ENCODE measurements at regions not wholly inside any gene's neighbourhood (a gene's known extent, or its start where the extent isn't known, plus 50 kb on each side); places are given as distances from the start of the nearest gene placed in this dataset.

DNA sequence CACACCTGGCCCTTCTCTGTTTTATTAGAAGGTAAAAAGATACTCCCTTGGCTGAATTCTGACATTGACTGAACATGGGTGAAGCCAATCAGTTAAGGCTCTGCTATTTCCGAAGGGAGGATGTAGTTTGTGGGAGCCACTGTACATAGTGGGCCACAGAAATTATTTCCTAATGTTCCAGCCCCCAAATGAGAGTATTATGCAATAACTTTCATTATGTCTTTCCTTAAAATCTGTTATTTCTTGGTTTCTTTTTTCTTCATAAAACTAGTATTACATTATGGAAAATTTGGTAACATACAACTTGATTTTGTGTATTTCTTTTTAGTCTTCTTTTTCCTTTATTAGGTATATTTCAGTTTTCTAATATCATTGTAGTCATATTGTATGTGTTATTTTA lies 51.9 kb upstream of the EP300 start:
- no peak overlapping the region for H2AFZ ChIP-seq (ENCODE audit: low read length)
- no peak overlapping the region for H3K27ac ChIP-seq (ENCODE audit: low read length)
- TF ChIP-seq EZH2 (optimal IDR thresholded peaks at IDR 0.05; ENCODE audit: low read depth, low read length) (no peak), EZH2phosphoT487 (IDR thresholded peaks at IDR 0.05; ENCODE audit: low read length) (no peak)
- TF ChIP-seq, protein P1, sequence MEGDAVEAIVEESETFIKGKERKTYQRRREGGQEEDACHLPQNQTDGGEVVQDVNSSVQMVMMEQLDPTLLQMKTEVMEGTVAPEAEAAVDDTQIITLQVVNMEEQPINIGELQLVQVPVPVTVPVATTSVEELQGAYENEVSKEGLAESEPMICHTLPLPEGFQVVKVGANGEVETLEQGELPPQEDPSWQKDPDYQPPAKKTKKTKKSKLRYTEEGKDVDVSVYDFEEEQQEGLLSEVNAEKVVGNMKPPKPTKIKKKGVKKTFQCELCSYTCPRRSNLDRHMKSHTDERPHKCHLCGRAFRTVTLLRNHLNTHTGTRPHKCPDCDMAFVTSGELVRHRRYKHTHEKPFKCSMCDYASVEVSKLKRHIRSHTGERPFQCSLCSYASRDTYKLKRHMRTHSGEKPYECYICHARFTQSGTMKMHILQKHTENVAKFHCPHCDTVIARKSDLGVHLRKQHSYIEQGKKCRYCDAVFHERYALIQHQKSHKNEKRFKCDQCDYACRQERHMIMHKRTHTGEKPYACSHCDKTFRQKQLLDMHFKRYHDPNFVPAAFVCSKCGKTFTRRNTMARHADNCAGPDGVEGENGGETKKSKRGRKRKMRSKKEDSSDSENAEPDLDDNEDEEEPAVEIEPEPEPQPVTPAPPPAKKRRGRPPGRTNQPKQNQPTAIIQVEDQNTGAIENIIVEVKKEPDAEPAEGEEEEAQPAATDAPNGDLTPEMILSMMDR (IDR thresholded peaks at IDR 0.05; ENCODE audit: low read length): no peak
- H3K4me1 ChIP-seq (ENCODE audit: low read length): no peaks in the 10 kb centered on the region
- H3K79me2 ChIP-seq (ENCODE audit: low read length): no peaks in the 10 kb centered on the region
- no peak overlapping the region for H3K9ac ChIP-seq (ENCODE audit: low read length)
- H3K4me2 ChIP-seq (ENCODE audit: low read depth, low read length): no peak overlapping the region
- H3K4me3 ChIP-seq (ENCODE audit: low read length): no peak overlapping the region
- H4K20me1 ChIP-seq (ENCODE audit: insufficient read depth, low read length): no peaks in the 10 kb centered on the region
- H3K9me2 ChIP-seq (replicated peaks; ENCODE audit: insufficient read depth, low read length): no peaks in the 10 kb centered on the region
- H3F3A ChIP-seq (ENCODE audit: insufficient read depth, low read length): no peaks in the 10 kb centered on the region
- no peaks in the 10 kb centered on the region for H3K9me3 ChIP-seq (replicated peaks; ENCODE audit: insufficient read depth, low read length)
- H3K36me3 ChIP-seq (replicated peaks; ENCODE audit: insufficient read depth, low read length): no peaks in the 10 kb centered on the region
- H3K27me3 ChIP-seq (replicated peaks; ENCODE audit: insufficient read depth, low read length): no peaks in the 10 kb centered on the region
- no peak for DNase-seq

DNA sequence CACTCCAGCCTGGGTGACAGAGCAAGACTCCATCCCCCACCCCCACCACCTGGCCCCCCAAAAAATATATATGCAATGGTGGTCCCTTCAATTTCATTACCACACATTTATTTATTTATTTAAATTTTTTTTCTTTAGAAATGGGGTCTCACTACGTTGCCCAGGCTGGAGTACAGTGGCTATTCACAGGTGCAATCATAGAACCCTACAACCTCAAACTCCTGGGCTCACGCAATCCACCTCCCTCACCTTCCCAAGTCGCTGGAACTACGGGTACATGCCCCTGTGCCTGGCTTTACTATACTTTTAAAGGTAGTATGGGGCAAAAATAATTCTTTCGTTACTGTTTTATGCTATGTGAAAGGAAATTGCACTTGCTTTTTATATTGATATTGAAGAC lies 50.9 kb upstream of the EP300 start:
- no peak overlapping the region for H3K4me3 ChIP-seq (ENCODE audit: low read length)
- H3K9me2 ChIP-seq (replicated peaks; ENCODE audit: insufficient read depth, low read length): no peaks in the 10 kb centered on the region
- DNase-seq: no peak
- H3K27ac ChIP-seq (ENCODE audit: low read length): no peak overlapping the region
- no peak overlapping the region for H3K4me2 ChIP-seq (ENCODE audit: low read depth, low read length)
- no peak overlapping the region for H2AFZ ChIP-seq (ENCODE audit: low read length)
- H3K9ac ChIP-seq (ENCODE audit: low read length): no peak overlapping the region
- H3F3A ChIP-seq (ENCODE audit: insufficient read depth, low read length): no peaks in the 10 kb centered on the region
- H3K27me3 ChIP-seq (replicated peaks; ENCODE audit: insufficient read depth, low read length): no peaks in the 10 kb centered on the region
- H3K79me2 ChIP-seq (ENCODE audit: low read length): no peaks in the 10 kb centered on the region
- H3K9me3 ChIP-seq (replicated peaks; ENCODE audit: insufficient read depth, low read length): no peaks in the 10 kb centered on the region
- H3K36me3 ChIP-seq (replicated peaks; ENCODE audit: insufficient read depth, low read length): no peaks in the 10 kb centered on the region
- no peaks in the 10 kb centered on the region for H3K4me1 ChIP-seq (ENCODE audit: low read length)
- TF ChIP-seq, protein P1 (IDR thresholded peaks at IDR 0.05; ENCODE audit: low read length): no peak
- no peak for TF ChIP-seq EZH2phosphoT487 (IDR thresholded peaks at IDR 0.05; ENCODE audit: low read length)
- TF ChIP-seq EZH2 (optimal IDR thresholded peaks at IDR 0.05; ENCODE audit: low read depth, low read length): no peak
- H4K20me1 ChIP-seq (ENCODE audit: insufficient read depth, low read length): no peaks in the 10 kb centered on the region

Data from MM.1S (cell line).